ENCODE measurements at regions not wholly inside any gene's neighbourhood (a gene's known extent, or its start where the extent isn't known, plus 50 kb on each side); places are given as distances from the start of the nearest gene placed in this dataset.
A peak's percentile ranks its signal among the peaks of the same experiment; 100 is the strongest.
"Not testable (repeated sequence)": the region's sequence is repeated elsewhere in the genome, so short reads cannot be mapped to it uniquely, and the experiment has no call there.

DNA sequence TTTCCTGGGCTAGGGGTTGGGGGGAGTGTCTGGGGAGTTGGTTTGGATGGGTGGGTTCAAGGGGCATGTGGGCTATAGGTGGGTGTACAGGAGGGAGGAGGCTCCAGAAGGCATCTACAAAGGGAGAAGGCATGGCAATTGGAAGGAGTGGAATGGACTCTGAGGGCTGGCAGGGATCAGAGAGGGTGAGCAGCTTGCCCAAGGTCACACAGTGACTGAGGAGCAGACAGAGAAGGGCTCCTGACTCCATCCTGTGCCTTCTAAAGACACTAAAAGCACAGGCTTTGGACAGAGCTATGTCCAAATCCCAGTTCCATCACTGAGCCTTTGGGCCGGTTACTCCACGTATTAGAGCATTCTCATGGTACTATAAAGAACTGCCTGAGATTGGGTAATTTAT, 151.8 kb downstream of the PTPRU start:
- intact Hi-C loops (cut with micrococcal nuclease): no loop called here

DNA sequence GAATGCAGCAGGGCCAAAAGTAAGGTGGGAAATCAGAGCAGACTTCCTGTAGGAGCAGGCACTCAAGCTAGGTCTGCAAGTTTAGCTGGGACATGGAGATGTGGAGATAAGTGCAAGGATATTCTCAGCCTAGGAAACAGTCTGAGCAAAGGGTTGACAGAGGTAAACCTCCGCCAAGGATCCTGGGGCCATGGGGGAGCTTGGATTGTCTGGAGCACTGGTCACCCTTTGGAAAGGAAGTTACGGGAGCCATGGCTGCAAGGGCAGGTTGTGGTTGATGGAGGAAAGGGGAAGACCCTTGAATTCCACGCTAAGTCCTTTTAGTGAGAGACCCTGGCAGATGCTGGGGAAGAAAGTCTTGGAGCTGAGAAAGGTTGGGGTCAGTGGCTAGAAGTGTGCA, 150.9 kb downstream of the PTPRU start:
- intact Hi-C loops (cut with micrococcal nuclease): no loop called here
- Mint-ChIP-seq H3K9me3 (no peaks in the 10 kb centered on the region), H3K4me3 (no peak overlapping the region), H3K4me1 (ENCODE audit: low read depth) (no peaks in the 10 kb centered on the region), H3K27ac (no peak overlapping the region), H3K27me3 (ENCODE audit: insufficient read depth) (peaks cover 7% of the 10 kb centered on the region), H3K36me3 (ENCODE audit: low read depth) (no peaks in the 10 kb centered on the region)
- no peak for DNase-seq (ENCODE audit: low spot score)

More for the DNA sequence above, 151.8 kb downstream of the PTPRU start:
- DNase-seq (ENCODE audit: low spot score): no peak
- Mint-ChIP-seq H3K27ac (no peak overlapping the region), H3K9me3 (no peaks in the 10 kb centered on the region), H3K4me1 (ENCODE audit: low read depth) (no peaks in the 10 kb centered on the region), H3K4me3 (no peak overlapping the region), H3K36me3 (ENCODE audit: low read depth) (no peaks in the 10 kb centered on the region), H3K27me3 (ENCODE audit: insufficient read depth) (peaks cover 7% of the 10 kb centered on the region)

DNA sequence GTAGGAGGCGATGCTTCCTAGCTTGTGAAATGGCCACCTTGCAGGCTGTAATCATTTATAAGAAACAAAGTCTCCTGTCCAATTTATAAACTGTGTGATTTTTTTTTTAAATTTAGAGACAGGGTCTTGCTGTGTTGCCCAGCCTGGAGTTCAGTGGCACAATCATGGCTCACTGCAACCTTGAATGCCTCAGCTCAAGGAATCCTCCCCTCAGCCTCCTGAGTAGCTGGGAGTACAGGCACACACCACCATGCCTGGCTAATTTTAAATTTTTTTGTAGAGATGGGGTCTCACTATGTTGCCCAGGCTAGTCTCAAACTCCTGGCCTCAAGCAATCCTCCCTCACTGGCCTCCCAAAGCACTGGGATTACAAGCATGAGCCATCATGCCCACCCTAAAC, 150.1 kb downstream of the PTPRU start:
- H3K9me3 Mint-ChIP-seq; H3K27ac Mint-ChIP-seq; H3K4me3 Mint-ChIP-seq; DNase-seq (ENCODE audit: low spot score); H3K27me3 Mint-ChIP-seq (ENCODE audit: insufficient read depth); H3K36me3 Mint-ChIP-seq (ENCODE audit: low read depth); H3K4me1 Mint-ChIP-seq (ENCODE audit: low read depth); intact Hi-C loops (cut with micrococcal nuclease): not testable (repeated sequence)

DNA sequence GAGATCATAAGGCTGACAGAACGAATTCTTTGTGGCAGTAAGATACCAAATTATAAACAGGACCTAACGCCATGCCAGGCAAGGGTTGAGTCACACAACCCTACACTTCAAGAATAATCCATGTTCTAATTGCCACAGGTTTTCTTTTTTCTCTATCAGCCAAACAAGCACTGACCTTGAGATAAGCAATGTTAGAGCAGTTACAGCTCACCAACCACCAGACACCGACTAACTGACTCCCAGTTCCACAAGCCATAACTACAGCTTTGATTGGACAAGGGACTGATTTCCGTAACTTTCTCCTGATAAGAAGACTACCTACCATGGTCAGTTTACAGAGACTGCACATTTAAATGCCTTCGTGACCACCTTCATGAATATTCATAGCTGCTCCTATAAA, 149.6 kb downstream of the PTPRU start:
- Mint-ChIP-seq H3K27ac (no peak overlapping the region), H3K4me3 (no peak overlapping the region), H3K36me3 (ENCODE audit: low read depth) (no peaks in the 10 kb centered on the region), H3K9me3 (no peaks in the 10 kb centered on the region), H3K27me3 (ENCODE audit: insufficient read depth) (peaks cover 7% of the 10 kb centered on the region), H3K4me1 (ENCODE audit: low read depth) (no peaks in the 10 kb centered on the region)
- DNase-seq (ENCODE audit: low spot score): no peak
- intact Hi-C loops (cut with micrococcal nuclease): no loop called here

DNA sequence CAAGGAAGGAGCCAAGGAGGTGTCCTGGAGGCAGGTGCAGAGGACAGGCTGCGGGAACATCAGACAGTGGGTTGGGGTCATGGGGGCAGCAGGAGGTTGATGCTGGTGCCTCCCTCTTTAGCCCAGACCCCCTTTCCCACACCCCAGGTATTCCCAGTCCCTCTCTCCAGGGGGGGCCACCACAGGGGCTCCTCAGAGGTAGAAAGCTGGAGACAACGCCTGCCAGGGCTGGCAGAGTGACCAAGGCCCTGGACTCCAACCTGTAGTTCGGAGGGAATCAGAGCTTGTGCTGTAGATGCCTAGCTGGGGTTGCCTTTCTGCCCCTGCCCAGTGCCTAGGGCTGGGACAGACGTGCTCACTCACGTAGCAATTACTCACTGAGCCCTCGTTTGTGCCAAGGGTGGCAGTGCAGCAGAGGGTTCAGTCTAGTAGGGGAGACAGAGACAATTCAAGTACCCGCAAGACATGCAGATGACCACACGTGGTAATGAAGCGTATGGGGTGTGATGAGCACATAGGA, 148.2 kb downstream of the PTPRU start:
- H3K36me3 Mint-ChIP-seq (ENCODE audit: low read depth): no peaks in the 10 kb centered on the region
- intact Hi-C loops (cut with micrococcal nuclease): no loop called here

DNA sequence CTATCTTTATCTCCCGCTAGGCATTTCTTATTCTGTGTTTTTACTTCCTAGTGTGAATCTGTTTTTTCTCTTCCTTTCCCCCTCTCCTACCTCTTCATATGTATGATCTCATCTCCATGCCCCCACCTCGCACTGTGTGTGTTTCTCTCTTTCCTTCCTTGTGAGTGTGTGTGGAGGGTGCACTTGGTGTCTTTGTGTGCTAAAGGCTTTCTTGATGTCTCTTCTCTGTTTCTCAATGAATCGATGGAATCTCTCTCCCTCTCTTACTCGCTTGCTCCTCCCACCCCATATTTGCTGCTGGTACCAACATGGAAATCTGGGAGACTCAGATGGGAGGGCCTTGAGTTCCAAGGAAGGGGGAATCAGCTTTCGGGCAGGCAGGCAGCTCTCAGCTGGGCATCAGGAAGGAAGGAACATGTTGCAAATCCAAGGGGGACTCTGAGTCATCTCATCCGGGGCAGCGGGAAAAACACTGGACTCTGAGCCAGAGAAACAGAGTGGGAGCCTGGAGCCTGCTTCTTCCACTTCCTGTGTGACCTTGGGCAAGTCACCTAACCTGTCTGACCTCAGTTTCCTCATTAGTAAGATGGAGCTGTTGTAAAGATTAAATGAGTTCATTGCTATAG, 147.5 kb downstream of the PTPRU start:
- H3K4me1 Mint-ChIP-seq (ENCODE audit: low read depth): no peaks in the 10 kb centered on the region
- H3K36me3 Mint-ChIP-seq (ENCODE audit: low read depth): no peaks in the 10 kb centered on the region
- H3K9me3 Mint-ChIP-seq: peaks cover 8% of the 10 kb centered on the region
- no peak overlapping the region for H3K4me3 Mint-ChIP-seq
- no peak for DNase-seq (ENCODE audit: low spot score)
- intact Hi-C loops (cut with micrococcal nuclease): no loop called here
- H3K27ac Mint-ChIP-seq: no peak overlapping the region
- H3K27me3 Mint-ChIP-seq (ENCODE audit: insufficient read depth): peaks cover 3% of the 10 kb centered on the region

More for the DNA sequence above, 148.2 kb downstream of the PTPRU start:
- H3K27ac Mint-ChIP-seq: no peak overlapping the region
- H3K4me1 Mint-ChIP-seq (ENCODE audit: low read depth): no peaks in the 10 kb centered on the region
- H3K4me3 Mint-ChIP-seq: no peak overlapping the region
- peaks cover 3% of the 10 kb centered on the region for H3K27me3 Mint-ChIP-seq (ENCODE audit: insufficient read depth)
- H3K9me3 Mint-ChIP-seq: peaks cover 1% of the 10 kb centered on the region
- DNase-seq (ENCODE audit: low spot score): no peak

DNA sequence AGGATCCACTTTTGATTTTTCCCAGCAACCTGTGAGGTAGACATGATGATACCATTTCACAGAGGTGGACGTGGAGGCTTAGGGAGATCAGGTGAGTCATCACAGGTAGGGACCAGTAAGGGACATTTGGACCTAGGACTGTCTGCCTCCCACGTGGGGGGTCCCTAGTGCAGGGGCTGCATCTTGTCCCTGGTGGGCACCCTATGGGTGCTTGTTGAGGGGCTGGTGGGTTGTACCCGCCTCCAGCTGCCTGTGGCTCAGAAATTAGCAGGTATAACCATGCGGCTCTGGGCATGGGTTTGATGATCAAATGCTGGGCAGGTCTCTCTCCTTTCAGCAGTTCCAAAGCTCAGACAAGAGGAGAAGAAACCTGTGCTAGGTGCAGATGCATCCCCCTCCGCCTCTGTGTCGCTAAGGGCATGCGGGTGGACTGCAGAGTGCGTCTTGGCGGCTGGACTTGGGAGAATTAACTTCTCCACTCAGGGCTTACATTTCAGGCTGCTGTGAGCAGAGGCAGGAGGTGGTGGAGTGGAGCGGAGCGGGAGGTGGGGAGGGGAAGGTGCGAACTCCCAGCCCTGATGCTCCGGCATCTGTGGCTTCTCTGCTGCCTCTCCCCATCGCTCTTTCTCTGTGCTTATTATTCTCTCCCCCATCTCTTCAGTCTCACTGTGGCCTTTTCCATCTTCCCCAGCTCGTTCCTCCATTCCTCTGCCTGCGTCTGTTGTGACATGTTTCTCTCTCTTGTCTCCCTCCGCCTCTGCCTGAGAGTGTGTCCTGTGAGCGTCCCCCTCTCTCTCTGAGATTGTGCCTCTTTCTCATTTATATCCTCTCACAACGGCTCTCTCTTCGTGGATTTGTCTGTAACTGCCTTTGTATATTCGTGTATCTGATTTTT, 146.8 kb downstream of the PTPRU start:
- DNase-seq (ENCODE audit: low spot score): no peak
- Mint-ChIP-seq H3K4me1 (ENCODE audit: low read depth) (no peaks in the 10 kb centered on the region), H3K36me3 (ENCODE audit: low read depth) (no peaks in the 10 kb centered on the region), H3K4me3 (no peak overlapping the region), H3K27me3 (ENCODE audit: insufficient read depth) (peaks cover 3% of the 10 kb centered on the region), H3K27ac (no peak overlapping the region), H3K9me3 (peaks cover 12% of the 10 kb centered on the region)
- intact Hi-C loops (cut with micrococcal nuclease): no loop called here

DNA sequence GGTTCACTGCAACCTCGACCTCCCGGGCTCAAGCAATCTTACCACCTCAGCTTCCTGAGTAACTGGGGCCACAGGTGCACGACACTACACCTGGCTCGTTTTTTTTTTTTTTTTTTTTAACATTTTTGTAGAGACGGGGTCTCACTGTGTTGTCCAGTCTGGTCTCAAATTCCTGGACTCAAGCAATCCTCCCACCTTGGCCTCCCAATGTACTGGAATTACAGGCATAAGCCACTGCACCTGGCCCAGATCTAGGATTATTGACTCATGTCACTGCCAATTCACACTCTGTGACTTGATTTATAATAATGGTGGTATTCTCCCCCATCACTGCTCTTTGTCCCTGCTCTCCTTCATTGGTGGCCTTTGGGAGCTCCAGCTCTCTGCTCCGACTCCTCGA, 145.1 kb downstream of the PTPRU start:
- peaks cover 7% of the 10 kb centered on the region for H3K27me3 Mint-ChIP-seq (ENCODE audit: insufficient read depth)
- DNase-seq (ENCODE audit: low spot score): no peak
- intact Hi-C loops (cut with micrococcal nuclease): no loop called here

DNA sequence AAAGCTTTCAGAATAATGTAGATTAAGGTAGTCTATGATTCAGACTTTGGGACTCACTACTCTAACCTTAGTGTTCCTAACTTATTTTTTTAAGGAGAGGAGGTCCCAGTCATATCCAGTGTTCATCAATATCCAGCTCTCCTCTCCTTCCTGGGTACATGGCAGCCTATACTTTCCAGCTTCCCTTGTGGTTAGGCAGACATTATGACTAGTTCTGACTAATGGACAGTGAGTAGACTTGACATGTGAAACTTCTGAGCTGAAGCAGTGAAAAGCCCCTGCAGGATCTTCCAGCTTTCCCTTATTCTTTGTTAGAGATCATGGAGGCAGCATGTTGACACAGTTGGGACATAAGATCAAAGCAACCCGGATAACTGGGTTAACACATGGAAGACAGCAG, 144.2 kb downstream of the PTPRU start:
- intact Hi-C loops (cut with micrococcal nuclease): no loop called here

More for the DNA sequence above, 145.1 kb downstream of the PTPRU start:
- no peak overlapping the region for H3K27ac Mint-ChIP-seq
- peaks cover 12% of the 10 kb centered on the region for H3K9me3 Mint-ChIP-seq
- no peaks in the 10 kb centered on the region for H3K4me1 Mint-ChIP-seq (ENCODE audit: low read depth)
- H3K36me3 Mint-ChIP-seq (ENCODE audit: low read depth): no peaks in the 10 kb centered on the region
- no peak overlapping the region for H3K4me3 Mint-ChIP-seq

DNA sequence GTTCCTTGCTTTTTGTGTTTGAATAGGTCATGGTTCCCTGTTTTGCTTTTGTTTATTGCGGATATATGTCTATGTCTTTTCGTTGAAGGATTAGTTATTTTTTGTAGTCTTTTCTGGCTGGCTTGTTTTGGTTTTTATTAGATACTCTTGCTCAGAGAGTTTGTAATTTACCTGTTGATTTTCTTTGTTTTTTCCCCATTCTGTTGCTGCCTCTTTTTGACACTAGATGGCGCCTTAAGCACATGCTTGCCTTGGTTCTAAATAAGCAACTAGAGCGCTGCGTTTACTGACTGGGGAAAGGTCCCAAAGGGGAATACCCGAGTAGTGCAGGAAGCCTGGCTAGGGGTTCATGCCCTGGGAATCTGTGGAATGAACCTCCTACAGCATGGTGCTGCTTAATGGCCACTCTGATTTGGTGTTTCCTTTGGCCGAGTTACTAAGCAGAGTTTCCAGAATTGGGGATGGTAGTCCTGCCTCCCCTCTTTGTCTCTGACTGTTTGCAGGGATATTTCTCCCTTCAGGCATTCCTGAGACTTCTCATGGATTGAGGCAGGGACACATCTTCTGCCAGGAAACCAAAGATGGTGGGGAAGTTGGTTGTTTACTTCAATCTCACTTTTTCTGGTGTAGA, 143.2 kb downstream of the PTPRU start:
- Mint-ChIP-seq H3K4me1 (ENCODE audit: low read depth) (no peaks in the 10 kb centered on the region), H3K9me3 (peaks cover 12% of the 10 kb centered on the region), H3K27ac (no peak overlapping the region), H3K36me3 (ENCODE audit: low read depth) (no peaks in the 10 kb centered on the region), H3K27me3 (ENCODE audit: insufficient read depth) (peaks cover 14% of the 10 kb centered on the region), H3K4me3 (no peak overlapping the region)
- peak; percentile 3 for DNase-seq (ENCODE audit: low spot score)
- intact Hi-C loops (cut with micrococcal nuclease): loop anchor here (1.0 kb wide), 2 partner anchors 470 to 732 kb away; no protein-coding TSS in a partner anchor

More for the DNA sequence above, 144.2 kb downstream of the PTPRU start:
- Mint-ChIP-seq H3K9me3 (peaks cover 12% of the 10 kb centered on the region), H3K36me3 (ENCODE audit: low read depth) (no peaks in the 10 kb centered on the region), H3K27ac (no peak overlapping the region), H3K27me3 (ENCODE audit: insufficient read depth) (peaks cover 8% of the 10 kb centered on the region), H3K4me1 (ENCODE audit: low read depth) (no peaks in the 10 kb centered on the region), H3K4me3 (no peak overlapping the region)
- DNase-seq (ENCODE audit: low spot score): no peak

All from activated T-helper 1 cell treated with anti-CD3 and anti-CD28 coated beads, Interleukin-12 subunit alpha, Interleukin-12 subunit beta, Interleukin-2, Interleukin-4 antibody, amounts not matched to agents 30 ng/mL and 10 ng/mL and 1 ng/mL, durations not matched to agents 14 hours and 24 hours and 36 hours (primary cell).